Adipocyte (in vitro differentiated cells): ENCODE measurements at regions not wholly inside any gene's neighbourhood (a gene's known extent, or its start where the extent isn't known, plus 50 kb on each side); places are given as distances from the start of the nearest gene placed in this dataset.

ENCODE experiments used
- DNase-seq: peaks from one replicate; pipeline ENCODE4 v3.0.0-alpha.2; 2015; ENCODE audit warnings: low read depth
- H3K27me3 ChIP-seq: replicated peaks from 2 replicates; pipeline ENCODE4 v1.7.0; 2013; ENCODE audit warnings: mild to moderate bottlenecking, low read length, moderate library complexity; ENCODE audit not compliant: control insufficient read depth, insufficient read depth
- H3K36me3 ChIP-seq: 2 replicates; pipeline ENCODE4 v1.7.0; 2013; ENCODE audit warnings: low read length, mild to moderate bottlenecking, moderate library complexity; ENCODE audit not compliant: control insufficient read depth, insufficient read depth, severe bottlenecking
- H3K4me1 ChIP-seq: 2 replicates; pipeline ENCODE4 v1.7.0; 2013; ENCODE audit warnings: mild to moderate bottlenecking, low read length, moderate library complexity; ENCODE audit not compliant: control insufficient read depth, insufficient read depth
- H3K4me3 ChIP-seq: 2 replicates; pipeline ENCODE4 v1.7.0; 2013; ENCODE audit warnings: mild to moderate bottlenecking, low read length, moderate library complexity
- H3K9ac ChIP-seq: 2 replicates; pipeline ENCODE4 v1.7.0; 2013; ENCODE audit warnings: mild to moderate bottlenecking, low read length, moderate library complexity
- H3K9me3 ChIP-seq: 2 replicates; pipeline ENCODE4 v1.7.0; 2013; ENCODE audit warnings: mild to moderate bottlenecking, low read length, moderate library complexity; ENCODE audit not compliant: control insufficient read depth

GRCh38 chr2:117071556-117072102 lies 742.9 kb upstream of the DDX18 start:
- Histone ChIP-seq H3K9ac (no peak overlapping the region), H3K4me3 (no peak overlapping the region), H3K4me1 (no peaks in the 10 kb centered on the region), H3K36me3 (no peaks in the 10 kb centered on the region), H3K27me3 (no peaks in the 10 kb centered on the region), H3K9me3 (peaks cover 2% of the 10 kb centered on the region)
- DNase-seq: no peak

- no peaks in the 10 kb centered on the region for H3K4me1 ChIP-seq
- no peak for DNase-seq
These were observed 739.7 kb upstream of the DDX18 start for GRCh38 chr2:117074756-117075155.

GRCh38 chr2:117085256-117085655 lies 729.2 kb upstream of the DDX18 start:
- H3K9ac ChIP-seq: no peak overlapping the region
- no peak for DNase-seq

More at GRCh38 chr2:117074756-117075155, 739.7 kb upstream of the DDX18 start:
- Histone ChIP-seq H3K9ac (no peak overlapping the region), H3K4me3 (no peak overlapping the region), H3K27me3 (no peaks in the 10 kb centered on the region), H3K36me3 (no peaks in the 10 kb centered on the region), H3K9me3 (peaks cover 2% of the 10 kb centered on the region)

GRCh38 chr2:117085737-117086136 lies 728.8 kb upstream of the DDX18 start:
- no peaks in the 10 kb centered on the region for H3K27me3 ChIP-seq
- no peak overlapping the region for H3K4me3 ChIP-seq
- no peak overlapping the region for H3K9ac ChIP-seq
- no peaks in the 10 kb centered on the region for H3K9me3 ChIP-seq
- DNase-seq: no peak
- H3K4me1 ChIP-seq: no peaks in the 10 kb centered on the region
- no peaks in the 10 kb centered on the region for H3K36me3 ChIP-seq

More at GRCh38 chr2:117085256-117085655, 729.2 kb upstream of the DDX18 start:
- H3K36me3 ChIP-seq: no peaks in the 10 kb centered on the region
- no peaks in the 10 kb centered on the region for H3K9me3 ChIP-seq
- H3K27me3 ChIP-seq: no peaks in the 10 kb centered on the region
- no peaks in the 10 kb centered on the region for H3K4me1 ChIP-seq
- no peak overlapping the region for H3K4me3 ChIP-seq

- no peaks in the 10 kb centered on the region for H3K9me3 ChIP-seq
These were observed 728.1 kb upstream of the DDX18 start for GRCh38 chr2:117086174-117086942.

GRCh38 chr2:117086943-117087250 lies 727.6 kb upstream of the DDX18 start:
- Histone ChIP-seq H3K9ac (no peak overlapping the region), H3K4me3 (no peak overlapping the region), H3K9me3 (no peaks in the 10 kb centered on the region), H3K4me1 (no peaks in the 10 kb centered on the region), H3K36me3 (no peaks in the 10 kb centered on the region), H3K27me3 (no peaks in the 10 kb centered on the region)
- no peak for DNase-seq

More at GRCh38 chr2:117086174-117086942, 728.1 kb upstream of the DDX18 start:
- Histone ChIP-seq H3K4me3 (no peak overlapping the region), H3K9ac (no peak overlapping the region), H3K4me1 (no peaks in the 10 kb centered on the region), H3K27me3 (no peaks in the 10 kb centered on the region), H3K36me3 (no peaks in the 10 kb centered on the region)
- no peak for DNase-seq

GRCh38 chr2:117087535-117088291 lies 726.8 kb upstream of the DDX18 start:
- H3K9ac ChIP-seq: no peak overlapping the region
- H3K4me3 ChIP-seq: no peak overlapping the region
- DNase-seq: no peak

GRCh38 chr2:117091041-117091837 lies 723.3 kb upstream of the DDX18 start:
- no peaks in the 10 kb centered on the region for H3K36me3 ChIP-seq
- H3K4me1 ChIP-seq: no peaks in the 10 kb centered on the region
- no peaks in the 10 kb centered on the region for H3K27me3 ChIP-seq
- H3K4me3 ChIP-seq: no peak overlapping the region
- no peaks in the 10 kb centered on the region for H3K9me3 ChIP-seq
- no peak overlapping the region for H3K9ac ChIP-seq
- no peak for DNase-seq

More at GRCh38 chr2:117087535-117088291, 726.8 kb upstream of the DDX18 start:
- H3K9me3 ChIP-seq: no peaks in the 10 kb centered on the region
- H3K27me3 ChIP-seq: no peaks in the 10 kb centered on the region
- H3K4me1 ChIP-seq: no peaks in the 10 kb centered on the region
- H3K36me3 ChIP-seq: no peaks in the 10 kb centered on the region

GRCh38 chr2:117101613-117102012 lies 712.9 kb upstream of the DDX18 start:
- Histone ChIP-seq H3K27me3 (no peaks in the 10 kb centered on the region), H3K36me3 (no peaks in the 10 kb centered on the region), H3K9me3 (no peaks in the 10 kb centered on the region), H3K4me1 (no peaks in the 10 kb centered on the region), H3K9ac (no peak overlapping the region), H3K4me3 (no peak overlapping the region)
- DNase-seq: no peak

- H3K36me3 ChIP-seq: no peaks in the 10 kb centered on the region
- no peaks in the 10 kb centered on the region for H3K4me1 ChIP-seq
- no peak for DNase-seq
- H3K9ac ChIP-seq: no peak overlapping the region
- H3K9me3 ChIP-seq: no peaks in the 10 kb centered on the region
- no peaks in the 10 kb centered on the region for H3K27me3 ChIP-seq
- no peak overlapping the region for H3K4me3 ChIP-seq
These were observed 705.7 kb upstream of the DDX18 start for GRCh38 chr2:117108741-117109267.

- no peaks in the 10 kb centered on the region for H3K9me3 ChIP-seq
- DNase-seq: no peak
- H3K4me1 ChIP-seq: no peaks in the 10 kb centered on the region
- no peak overlapping the region for H3K4me3 ChIP-seq
- no peaks in the 10 kb centered on the region for H3K27me3 ChIP-seq
- no peaks in the 10 kb centered on the region for H3K36me3 ChIP-seq
- H3K9ac ChIP-seq: no peak overlapping the region
These were observed 695.5 kb upstream of the DDX18 start for GRCh38 chr2:117118994-117119393.
